IMR-90 (cell line): ENCODE measurements at regions not wholly inside any gene's neighbourhood (a gene's known extent, or its start where the extent isn't known, plus 50 kb on each side); places are given as distances from the start of the nearest gene placed in this dataset.

Experiments
- ATAC-seq: fragments of 200-7000 bp; cut with Tn5 transposase; 2 replicates; pipeline ENCODE4 v1.9.1; 2020; ENCODE audit warnings: low read depth, mild to moderate bottlenecking, moderate library complexity
- BruUV-seq: library from RNA; stranded (reverse); fragments of 400-500 nt; replicated peaks from 2 replicates; lab custom pipeline; 2021; lab: Mats Ljungman, UMichigan
- CTCF ChIA-PET: fragments of 300-600 bp; formaldehyde crosslinking; extraction: SDS; loops from one replicate; lab custom pipeline; 2021; ENCODE audit warnings: antibody characterized with exemption; lab: Yijun Ruan, JAX
- POLR2A ChIA-PET: fragments of 300-600 bp; sonication (Branson Sonifier 250); formaldehyde crosslinking; loops from one replicate; lab custom pipeline; 2022; ENCODE audit warnings: antibody characterized with exemption; ENCODE audit not compliant: unreplicated experiment; lab: Charles Lee
- DNase-seq: peaks from one replicate; pipeline ENCODE4 v3.0.0; 2013
- H2AFZ ChIP-seq: replicated peaks from 2 replicates; pipeline ENCODE3; 2013; ENCODE audit warnings: low read length, mild to moderate bottlenecking; ENCODE audit not compliant: poor library complexity
- H2AK5ac ChIP-seq: 2 replicates; pipeline ENCODE4 v1.6.1; 2013; ENCODE audit warnings: low read depth, low read length, inconsistent platforms
- H2AK9ac ChIP-seq: replicated peaks from 2 replicates; pipeline ENCODE3; 2013; ENCODE audit warnings: mild to moderate bottlenecking, low read depth, low read length, moderate library complexity; ENCODE audit not compliant: poor library complexity
- H2BK120ac ChIP-seq: 2 replicates; pipeline ENCODE4 v1.6.1; 2013; ENCODE audit warnings: low read depth, low read length, inconsistent platforms
- H2BK15ac ChIP-seq: 3 replicates; pipeline ENCODE4 v1.6.1; 2013; ENCODE audit warnings: low read depth, low read length, inconsistent platforms
- H2BK20ac ChIP-seq: 2 replicates; pipeline ENCODE4 v1.6.1; 2013; ENCODE audit warnings: low read depth, mild to moderate bottlenecking, inconsistent platforms, low read length, moderate library complexity
- H2BK5ac ChIP-seq: 2 replicates; pipeline ENCODE4 v1.6.1; 2013; ENCODE audit warnings: mild to moderate bottlenecking, low read depth, low read length, inconsistent platforms; ENCODE audit not compliant: poor library complexity, severe bottlenecking
- H3K14ac ChIP-seq: replicated peaks from 2 replicates; pipeline ENCODE4 v1.6.1; 2013; ENCODE audit warnings: low read depth, low read length, inconsistent platforms
- H3K18ac ChIP-seq: 2 replicates; pipeline ENCODE4 v1.6.1; 2013; ENCODE audit warnings: low read depth, low read length, control low read depth
- H3K23ac ChIP-seq: 2 replicates; pipeline ENCODE4 v1.6.1; 2013; ENCODE audit warnings: low read depth, low read length, inconsistent platforms
- H3K27ac ChIP-seq: 2 replicates; pipeline ENCODE4 v1.5.1; 2013; ENCODE audit warnings: mild to moderate bottlenecking, control low read depth, low read length; ENCODE audit not compliant: insufficient read depth
- H3K27me3 ChIP-seq: 2 replicates; pipeline ENCODE4 v1.6.1; 2013; ENCODE audit warnings: low read length; ENCODE audit not compliant: control insufficient read depth, insufficient read depth
- H3K36me3 ChIP-seq: 2 replicates; pipeline ENCODE4 v1.6.1; 2013; ENCODE audit warnings: low read length, mixed read lengths; ENCODE audit not compliant: control insufficient read depth, insufficient read depth
- H3K4ac ChIP-seq: 2 replicates; pipeline ENCODE4 v1.6.1; 2013; ENCODE audit warnings: low read depth, low read length, inconsistent platforms
- H3K4me1 ChIP-seq: 2 replicates; pipeline ENCODE4 v1.6.1; 2013; ENCODE audit warnings: low read length, mixed read lengths; ENCODE audit not compliant: control insufficient read depth, insufficient read depth
- H3K4me2 ChIP-seq: 2 replicates; pipeline ENCODE4 v1.6.1; 2013; ENCODE audit warnings: low read depth, mild to moderate bottlenecking, control low read depth, low read length, moderate library complexity
- H3K4me3 ChIP-seq: 2 replicates; pipeline ENCODE4 v1.5.1; 2013; ENCODE audit warnings: low read depth, mild to moderate bottlenecking, control low read depth, low read length, moderate library complexity; ENCODE audit not compliant: insufficient read depth
- H3K56ac ChIP-seq: 2 replicates; pipeline ENCODE4 v1.6.1; 2013; ENCODE audit warnings: low read length, inconsistent platforms; ENCODE audit not compliant: insufficient read depth; ENCODE audit errors: extremely low read depth
- H3K79me1 ChIP-seq, 2 experiments: 2 replicates each; pipeline ENCODE4 v1.6.1; 2013; ENCODE audit warnings: low read length in 2 of 2, inconsistent platforms in 1 of 2, low read depth in 1 of 2
- H3K9ac ChIP-seq: 2 replicates; pipeline ENCODE4 v1.6.1; 2013; ENCODE audit warnings: low read depth, low read length, control low read depth
- H3K9me1 ChIP-seq: 2 replicates; pipeline ENCODE4 v1.6.1; 2013; ENCODE audit warnings: low read length, inconsistent platforms; ENCODE audit not compliant: insufficient read depth
- H3K9me3 ChIP-seq: 2 replicates; pipeline ENCODE4 v1.6.1; 2013; ENCODE audit warnings: low read length; ENCODE audit not compliant: control insufficient read depth, insufficient read depth
- H4K20me1 ChIP-seq: 2 replicates; pipeline ENCODE4 v1.6.1; 2013; ENCODE audit warnings: low read length, inconsistent platforms; ENCODE audit not compliant: insufficient read depth
- H4K5ac ChIP-seq: 2 replicates; pipeline ENCODE4 v1.6.1; 2013; ENCODE audit warnings: mild to moderate bottlenecking, low read depth, low read length, control low read depth
- H4K8ac ChIP-seq, 2 experiments: 2 replicates each; pipeline ENCODE4 v1.6.1; 2013; ENCODE audit warnings: low read depth in 2 of 2, low read length in 2 of 2, control low read depth in 1 of 2, inconsistent platforms in 1 of 2
- H4K91ac ChIP-seq: 2 replicates; pipeline ENCODE4 v1.6.1; 2013; ENCODE audit warnings: low read depth, low read length, inconsistent platforms; ENCODE audit not compliant: insufficient read depth
- BHLHE40 ChIP-seq: fragments of 150-350 bp; IDR thresholded peaks from 2 replicates; pipeline ENCODE4 v1.6.1; 2016; ENCODE audit warnings: mild to moderate bottlenecking, low read depth, low read length
- CEBPB ChIP-seq: IDR thresholded peaks from 2 replicates; pipeline ENCODE4 v1.6.1; 2012; ENCODE audit warnings: low read depth, low read length, improper control_type of control experiment
- CHD1 ChIP-seq: IDR thresholded peaks from 2 replicates; pipeline ENCODE4 v1.6.1; 2012; ENCODE audit warnings: low read depth, low read length, improper control_type of control experiment
- CTCF ChIP-seq: conservative IDR thresholded peaks from 2 replicates; pipeline ENCODE4 v1.5.1; 2012; ENCODE audit warnings: mild to moderate bottlenecking, low read depth, low read length, improper control_type of control experiment
- ELK1 ChIP-seq: fragments of 150-350 bp; IDR thresholded peaks from 2 replicates; pipeline ENCODE4 v1.6.1; 2016; ENCODE audit warnings: low read depth, mild to moderate bottlenecking, low read length, moderate library complexity, borderline replicate concordance
- FOS ChIP-seq: fragments of 150-350 bp; IDR thresholded peaks from 2 replicates; pipeline ENCODE4 v1.6.1; 2016; ENCODE audit warnings: low read depth, low read length
- MAFK ChIP-seq: IDR thresholded peaks from 2 replicates; pipeline ENCODE4 v1.6.1; 2012; ENCODE audit warnings: low read depth, low read length, improper control_type of control experiment
- MAZ ChIP-seq: IDR thresholded peaks from 2 replicates; pipeline ENCODE4 v1.6.1; 2012; ENCODE audit warnings: low read depth, mild to moderate bottlenecking, low read length, improper control_type of control experiment, moderate library complexity, borderline replicate concordance
- MXI1 ChIP-seq: IDR thresholded peaks from 2 replicates; pipeline ENCODE4 v1.6.1; 2012; ENCODE audit warnings: low read depth, mild to moderate bottlenecking, low read length, moderate library complexity, borderline replicate concordance
- NFE2L2 ChIP-seq: fragments of 150-350 bp; IDR thresholded peaks from 2 replicates; pipeline ENCODE4 v1.6.1; 2016; ENCODE audit warnings: low read depth, mild to moderate bottlenecking, low read length
- POLR2A ChIP-seq: IDR thresholded peaks from 2 replicates; pipeline ENCODE4 v1.6.1; 2012; ENCODE audit warnings: mild to moderate bottlenecking, low read depth, low read length
- RAD21 ChIP-seq: IDR thresholded peaks from 2 replicates; pipeline ENCODE4 v1.6.1; 2012; ENCODE audit warnings: low read length, improper control_type of control experiment
- RCOR1 ChIP-seq: IDR thresholded peaks from 2 replicates; pipeline ENCODE4 v1.6.1; 2012; ENCODE audit warnings: mild to moderate bottlenecking, low read length, improper control_type of control experiment; ENCODE audit not compliant: insufficient replicate concordance
- RFX5 ChIP-seq: IDR thresholded peaks from 2 replicates; pipeline ENCODE4 v1.8.0; 2012; ENCODE audit warnings: low read depth, mild to moderate bottlenecking, low read length, moderate library complexity
- SMC3 ChIP-seq: fragments of 150-350 bp; IDR thresholded peaks from 2 replicates; pipeline ENCODE4 v1.6.1; 2016; ENCODE audit warnings: low read depth, mild to moderate bottlenecking, antibody characterized with exemption, low read length, moderate library complexity
- USF2 ChIP-seq: fragments of 150-350 bp; IDR thresholded peaks from 2 replicates; pipeline ENCODE4 v1.6.1; 2017; ENCODE audit warnings: mild to moderate bottlenecking, antibody characterized with exemption, low read length, low read depth
- WGBS, 2 experiments: methylation state at CpG; one replicate each; pipeline versions ENCODE4 v1.1.5 to v1.1.7; 2013; ENCODE audit warnings: missing lambda C conversion rate in 2 of 2; ENCODE audit not compliant: insufficient read length in 1 of 2; ENCODE audit errors: extremely low coverage in 2 of 2; 5-methylcytosine and 5-hydroxymethylcytosine counted together
- dilution Hi-C: fragments of 300-500 bp; cut with HindIII; formaldehyde crosslinking; loops from one replicate; pipeline ENCODE4 v1.14.3; 2018; ENCODE audit warnings: low sequenced_read_pairs; ENCODE audit not compliant: unreplicated experiment
- in situ Hi-C: fragments of 300-500 bp; cut with MboI; formaldehyde crosslinking; loops from 3 replicates; pipeline ENCODE4 v1.14.3; 2019; ENCODE audit warnings: low sequenced_read_pairs, inconsistent platforms, mixed read lengths
- intact Hi-C: fragments of 100-400 bp; cut with micrococcal nuclease; formaldehyde crosslinking; loops from 2 replicates; pipeline ENCODE4 v1.10.0; 2022

- dilution Hi-C loops (no loop called here), in situ Hi-C loops (no loop called here), intact Hi-C loops (no loop called here)
- no peak overlapping the region for H2AK9ac ChIP-seq
- H3K4ac ChIP-seq: no peak overlapping the region
- no TSS peak for BruUV-seq
- H3K23ac ChIP-seq: no peak overlapping the region
- no peaks in the 10 kb centered on the region for H3K9me1 ChIP-seq
- H3K4me2 ChIP-seq: no peak overlapping the region
- WGBS, 2 experiments: 17% methylated on average over 1 of the region's 13 CpGs; no CpG with 5 or more reads in 1 of the 2 experiments
- H3K36me3 ChIP-seq: no peaks in the 10 kb centered on the region
- H2BK5ac ChIP-seq: no peak overlapping the region
- no peak overlapping the region for H3K14ac ChIP-seq
- no peak overlapping the region for H2AFZ ChIP-seq
- no peak overlapping the region for H4K5ac ChIP-seq
- H2BK15ac ChIP-seq: no peak overlapping the region
- H3K27me3 ChIP-seq: no peaks in the 10 kb centered on the region
- no peak overlapping the region for H3K18ac ChIP-seq
- peaks cover 15% of the 10 kb centered on the region for H3K9me3 ChIP-seq
- no peak overlapping the region for H3K4me3 ChIP-seq
- no peak for TF ChIP-seq CEBPB
- no peak for TF ChIP-seq RCOR1
- TF ChIP-seq USF2: no peak
- no peak for TF ChIP-seq FOS
- TF ChIP-seq MAFK: no peak
- TF ChIP-seq NFE2L2: no peak
- TF ChIP-seq RFX5: no peak
- TF ChIP-seq MXI1: no peak
- no peak for TF ChIP-seq BHLHE40
- TF ChIP-seq SMC3: no peak
- no peak for TF ChIP-seq POLR2A
- no peak for TF ChIP-seq ELK1
- TF ChIP-seq CTCF: no peak
- no peak for TF ChIP-seq MAZ
- TF ChIP-seq CHD1: no peak
- no peak for TF ChIP-seq RAD21
- no peak overlapping the region for H3K9ac ChIP-seq
- no peaks in the 10 kb centered on the region for H4K20me1 ChIP-seq
- no peak overlapping the region for H2BK20ac ChIP-seq
- H3K27ac ChIP-seq: no peak overlapping the region
- POLR2A ChIA-PET: interaction anchor here (0.7 kb wide), 1 partner anchor 130 kb away, joined by 18 read pairs; no protein-coding TSS in a partner anchor
- no peak overlapping the region for H2AK5ac ChIP-seq
- H3K4me1 ChIP-seq: no peaks in the 10 kb centered on the region
- peak; percentile 79 for ATAC-seq
- H2BK120ac ChIP-seq: no peak overlapping the region
- CTCF ChIA-PET: no interaction called here
- H4K91ac ChIP-seq: no peak overlapping the region
- peak; percentile 42 for DNase-seq
- no peak overlapping the region for H3K56ac ChIP-seq
- no peaks in the 10 kb centered on the region for H3K79me1 ChIP-seq
- H4K8ac ChIP-seq: no peak overlapping the region
Measured at GRCh38 chr2:239630618-239631286, 229.9 kb upstream of the HDAC4 start.
